GM12864 (cell line): ENCODE measurements at regions not wholly inside any gene's neighbourhood (a gene's known extent, or its start where the extent isn't known, plus 50 kb on each side); places are given as distances from the start of the nearest gene placed in this dataset.

ENCODE experiments used
- DNase-seq: peaks from one replicate; pipeline ENCODE4 v3.0.0-alpha.2; 2011; ENCODE audit warnings: low read depth
- H3K4me3 ChIP-seq: 2 replicates; pipeline ENCODE4 v1.5.1; 2011; ENCODE audit warnings: mild to moderate bottlenecking, low read depth, low read length, control low read depth
- TF ChIP-seq, protein P1 (sequence below): IDR thresholded peaks from 2 replicates; pipeline ENCODE4 v1.5.1; 2011; ENCODE audit warnings: low read depth, mild to moderate bottlenecking, moderate library complexity, low read length, control low read depth, inconsistent platforms; ENCODE audit errors: missing control alignments

DNA sequence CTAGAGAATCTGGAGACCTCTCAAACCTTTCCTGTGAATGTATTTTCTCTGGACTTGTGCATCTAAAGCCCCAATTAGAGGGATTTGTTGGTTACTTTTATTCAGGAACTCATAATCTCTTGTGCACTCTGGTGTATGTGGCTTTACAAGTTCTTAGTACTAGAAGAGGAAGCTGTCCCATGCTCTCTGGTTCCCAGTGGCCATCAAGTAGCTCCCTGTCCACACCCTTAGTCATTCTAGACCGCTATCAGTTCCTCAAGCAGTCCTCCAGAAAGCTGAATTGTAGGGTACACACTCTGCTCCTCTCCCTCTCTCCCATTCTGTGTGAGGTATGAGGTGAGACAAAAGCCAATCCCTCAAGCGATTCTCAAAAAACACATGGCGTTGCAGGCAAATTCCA, 470.3 kb downstream of the PTPRC start:
- H3K4me3 ChIP-seq = no peak overlapping the region
- no peak for DNase-seq
- TF ChIP-seq, protein P1, sequence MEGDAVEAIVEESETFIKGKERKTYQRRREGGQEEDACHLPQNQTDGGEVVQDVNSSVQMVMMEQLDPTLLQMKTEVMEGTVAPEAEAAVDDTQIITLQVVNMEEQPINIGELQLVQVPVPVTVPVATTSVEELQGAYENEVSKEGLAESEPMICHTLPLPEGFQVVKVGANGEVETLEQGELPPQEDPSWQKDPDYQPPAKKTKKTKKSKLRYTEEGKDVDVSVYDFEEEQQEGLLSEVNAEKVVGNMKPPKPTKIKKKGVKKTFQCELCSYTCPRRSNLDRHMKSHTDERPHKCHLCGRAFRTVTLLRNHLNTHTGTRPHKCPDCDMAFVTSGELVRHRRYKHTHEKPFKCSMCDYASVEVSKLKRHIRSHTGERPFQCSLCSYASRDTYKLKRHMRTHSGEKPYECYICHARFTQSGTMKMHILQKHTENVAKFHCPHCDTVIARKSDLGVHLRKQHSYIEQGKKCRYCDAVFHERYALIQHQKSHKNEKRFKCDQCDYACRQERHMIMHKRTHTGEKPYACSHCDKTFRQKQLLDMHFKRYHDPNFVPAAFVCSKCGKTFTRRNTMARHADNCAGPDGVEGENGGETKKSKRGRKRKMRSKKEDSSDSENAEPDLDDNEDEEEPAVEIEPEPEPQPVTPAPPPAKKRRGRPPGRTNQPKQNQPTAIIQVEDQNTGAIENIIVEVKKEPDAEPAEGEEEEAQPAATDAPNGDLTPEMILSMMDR = no peak

DNA sequence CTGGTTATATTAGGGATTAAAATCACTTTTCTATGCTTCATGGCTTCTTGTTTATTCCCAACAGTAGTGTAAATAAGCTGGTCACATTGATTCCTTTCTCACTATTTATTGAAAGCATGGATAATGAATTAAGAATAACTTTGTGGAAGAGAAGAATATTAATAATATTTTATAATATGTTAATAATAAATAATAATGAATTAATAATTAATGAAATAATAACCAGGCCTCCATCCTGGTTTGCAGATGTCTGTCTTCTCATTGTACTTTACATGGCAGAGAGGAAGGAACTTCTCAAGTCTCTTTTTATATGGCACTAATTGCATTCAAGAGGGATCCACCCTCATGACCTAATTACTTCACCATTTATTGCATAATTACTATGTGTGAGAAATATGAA, 473.5 kb downstream of the PTPRC start:
- TF ChIP-seq, protein P1 = no peak
- H3K4me3 ChIP-seq = no peak overlapping the region
- DNase-seq = no peak

DNA sequence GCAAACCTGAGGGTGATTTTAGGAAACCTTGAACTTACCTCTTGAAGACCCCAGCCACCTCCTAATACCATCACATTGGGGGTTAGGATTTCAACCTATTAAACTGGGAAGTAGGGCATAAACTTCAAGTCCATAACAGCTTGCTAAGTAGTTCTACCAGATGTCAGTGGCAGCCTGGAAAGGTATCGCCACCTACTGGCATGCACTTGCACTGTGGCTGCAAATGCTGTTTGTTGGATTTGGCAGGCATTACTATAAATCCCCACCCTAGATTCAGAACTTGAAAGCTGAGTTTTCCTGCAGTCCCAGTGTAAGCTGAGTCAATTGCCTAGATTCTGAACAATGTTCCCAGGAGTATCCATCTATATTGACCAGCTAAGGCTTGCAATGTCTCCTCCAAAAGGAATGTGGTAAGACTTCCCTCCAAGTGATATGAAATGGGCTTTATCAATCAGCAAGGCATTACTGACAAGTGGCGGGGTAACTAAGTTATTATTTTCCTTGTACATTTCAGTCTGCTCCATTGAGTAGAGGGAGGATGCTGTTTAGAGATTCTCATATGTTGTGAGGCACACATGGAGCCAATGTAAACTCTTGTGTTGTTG, 474.5 kb downstream of the PTPRC start:
- TF ChIP-seq, protein P1 = peak; percentile 93
- no peak overlapping the region for H3K4me3 ChIP-seq
- peak; percentile 53 for DNase-seq

DNA sequence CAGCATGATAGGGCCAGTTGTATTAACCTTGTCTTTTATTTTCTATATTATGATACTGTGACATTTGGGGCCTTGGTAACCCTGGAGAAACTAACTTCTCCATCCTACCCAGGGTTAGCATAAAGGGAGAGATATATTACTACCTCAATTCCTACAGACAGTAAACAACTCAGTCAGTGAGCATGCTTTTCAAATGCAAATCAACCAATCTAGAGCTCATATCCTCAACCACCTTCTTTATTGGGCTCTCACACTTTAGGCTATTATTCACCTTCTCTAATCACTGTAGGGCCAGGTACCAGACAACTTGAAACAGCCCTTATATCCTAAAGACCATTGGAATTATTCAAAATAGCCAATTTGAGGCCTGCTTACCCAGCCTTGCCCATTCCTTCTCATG, 477.6 kb downstream of the PTPRC start:
- no peak overlapping the region for H3K4me3 ChIP-seq
- TF ChIP-seq, protein P1 = no peak
- DNase-seq = no peak

DNA sequence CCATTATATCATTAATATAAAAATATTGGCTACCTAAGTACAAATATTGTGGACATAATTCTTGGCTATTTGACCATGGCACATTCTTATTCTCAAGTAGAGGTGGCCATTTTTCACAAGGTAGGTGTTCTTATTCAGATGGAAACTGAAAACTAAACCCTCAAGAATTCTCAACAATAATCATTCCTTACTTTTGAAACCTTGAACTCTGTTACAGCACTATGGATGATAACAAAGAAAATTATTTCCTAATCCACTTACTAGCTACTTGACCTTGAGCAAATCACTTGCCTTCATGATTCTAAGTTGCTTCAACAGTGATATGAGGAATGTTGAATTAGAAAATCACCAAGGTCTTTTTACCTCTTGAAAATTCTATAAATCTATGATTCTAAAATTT, 482.2 kb downstream of the PTPRC start:
- TF ChIP-seq, protein P1 = no peak
- no peak for DNase-seq
- no peak overlapping the region for H3K4me3 ChIP-seq

DNA sequence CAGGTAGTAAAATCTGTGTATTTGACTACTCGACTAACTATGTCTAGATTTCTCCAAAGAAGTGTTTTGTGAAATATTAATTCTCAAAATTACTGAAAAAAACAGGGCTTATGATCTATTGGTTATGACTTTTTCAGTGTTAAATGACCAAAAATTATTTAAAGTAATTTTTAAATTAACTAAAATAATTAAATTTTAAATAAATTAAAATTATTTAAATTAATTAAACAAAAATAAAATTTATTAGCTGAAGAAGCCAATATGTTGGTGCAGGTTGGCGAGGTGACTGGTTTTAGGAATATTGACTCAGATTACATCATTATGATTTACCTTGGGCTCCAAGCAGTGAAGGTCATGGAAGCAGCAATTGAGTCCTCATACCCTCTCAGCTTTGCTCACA, 483.2 kb downstream of the PTPRC start:
- H3K4me3 ChIP-seq = no peak overlapping the region
- TF ChIP-seq, protein P1 = no peak
- DNase-seq = no peak

DNA sequence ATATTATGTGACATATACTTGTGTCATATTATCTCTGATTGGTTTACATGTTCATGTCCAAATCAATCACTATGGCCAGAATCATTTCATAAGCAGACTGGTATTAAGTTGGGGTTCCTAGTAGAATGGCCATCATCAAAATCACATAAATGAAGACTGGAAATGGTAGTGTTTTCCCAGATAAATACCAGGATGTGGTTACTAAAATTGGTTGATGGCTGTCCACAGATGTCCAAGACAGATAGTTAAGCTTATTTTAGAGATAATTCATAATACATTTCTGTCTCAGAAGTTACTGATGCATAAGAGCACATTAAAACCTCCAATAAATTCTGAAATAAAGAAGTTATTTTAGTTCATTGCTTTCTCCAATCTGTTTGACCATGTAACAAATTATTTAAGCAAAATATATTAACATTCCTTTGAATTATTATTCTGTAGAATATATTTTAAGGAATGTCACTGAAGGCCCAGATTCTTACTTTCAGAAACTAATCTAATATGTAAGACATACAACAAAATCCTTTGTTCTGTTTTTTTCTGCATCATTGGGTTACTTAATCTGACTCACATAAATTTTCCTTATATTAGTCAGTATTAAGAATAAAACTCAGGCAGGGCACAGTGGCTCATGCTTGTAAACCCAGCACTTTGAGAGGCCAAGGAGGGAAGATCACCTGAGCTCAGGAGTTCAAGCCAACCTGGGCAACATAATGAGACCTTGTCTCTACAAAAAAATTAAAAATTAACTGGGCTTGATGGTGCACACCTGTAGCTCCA, 483.9 kb downstream of the PTPRC start:
- H3K4me3 ChIP-seq = no peak overlapping the region

More for the DNA sequence above, 483.9 kb downstream of the PTPRC start:
- TF ChIP-seq, protein P1 = no peak
- DNase-seq = no peak
